Hepatocyte (in vitro differentiated cells): ENCODE measurements at regions not wholly inside any gene's neighbourhood (a gene's known extent, or its start where the extent isn't known, plus 50 kb on each side); places are given as distances from the start of the nearest gene placed in this dataset.
"Not testable (repeated sequence)": the region's sequence is repeated elsewhere in the genome, so short reads cannot be mapped to it uniquely, and the experiment has no call there.

Experiments used
- DNase-seq: peaks from one replicate; pipeline ENCODE4 v3.0.0-alpha.2; 2016; ENCODE audit warnings: low spot score
- H2AFZ ChIP-seq: fragments of 200-600 bp; sonication (generic); 2 replicates; pipeline ENCODE4 v1.6.0; 2016; ENCODE audit warnings: antibody characterized with exemption, mild to moderate bottlenecking
- H3K27ac ChIP-seq: fragments of 200-600 bp; sonication (generic); 2 replicates; pipeline ENCODE4 v1.5.1; 2016; ENCODE audit warnings: mild to moderate bottlenecking
- H3K27me3 ChIP-seq: fragments of 200-600 bp; sonication (generic); 2 replicates; pipeline ENCODE4 v1.6.1; 2016
- H3K36me3 ChIP-seq: fragments of 200-600 bp; sonication (generic); replicated peaks from 2 replicates; pipeline ENCODE4 v1.5.1; 2016; ENCODE audit warnings: low read depth; ENCODE audit not compliant: insufficient read depth
- H3K4me1 ChIP-seq: fragments of 200-600 bp; sonication (generic); 2 replicates; pipeline ENCODE4 v1.5.1; 2016; ENCODE audit warnings: mild to moderate bottlenecking, moderate library complexity; ENCODE audit not compliant: insufficient read depth
- H3K4me2 ChIP-seq: fragments of 200-600 bp; sonication (generic); 2 replicates; pipeline ENCODE4 v1.6.0; 2016
- H3K4me3 ChIP-seq: fragments of 200-600 bp; sonication (generic); 2 replicates; pipeline ENCODE4 v1.5.1; 2016; ENCODE audit warnings: mild to moderate bottlenecking
- H3K79me2 ChIP-seq: fragments of 200-600 bp; sonication (generic); 2 replicates; pipeline ENCODE4 v1.6.0; 2017; ENCODE audit warnings: mild to moderate bottlenecking
- H3K9me2 ChIP-seq: fragments of 200-600 bp; sonication (generic); replicated peaks from 2 replicates; pipeline ENCODE4 v1.6.0; 2017; ENCODE audit warnings: mild to moderate bottlenecking; ENCODE audit not compliant: insufficient read depth
- H3K9me3 ChIP-seq: fragments of 200-600 bp; sonication (generic); 2 replicates; pipeline ENCODE4 v1.5.1; 2016; ENCODE audit warnings: low read depth, mild to moderate bottlenecking
- H4K20me1 ChIP-seq: fragments of 200-600 bp; sonication (generic); 2 replicates; pipeline ENCODE4 v1.6.0; 2016; ENCODE audit warnings: mild to moderate bottlenecking; ENCODE audit not compliant: insufficient read depth, poor library complexity, severe bottlenecking
- EZH2 ChIP-seq: fragments of 200-600 bp; sonication (generic); IDR thresholded peaks from 2 replicates; pipeline ENCODE4 v1.6.1; 2016; ENCODE audit warnings: antibody characterized with exemption, mild to moderate bottlenecking, borderline replicate concordance
- EZH2phosphoT487 ChIP-seq: fragments of 200-600 bp; sonication (generic); IDR thresholded peaks from one replicate; pipeline ENCODE4 v1.6.1; 2018; ENCODE audit warnings: antibody characterized with exemption, mild to moderate bottlenecking, low read depth, moderate library complexity; ENCODE audit not compliant: unreplicated experiment, severe bottlenecking
- WGBS: methylation state at CpG from one replicate; pipeline ENCODE4 v1.1.6; 2016; ENCODE audit warnings: low lambda C conversion rate; ENCODE audit errors: missing lambda C conversion rate; 5-methylcytosine and 5-hydroxymethylcytosine counted together
- TF ChIP-seq, protein P1 (sequence below): fragments of 200-600 bp; sonication (generic); IDR thresholded peaks from 2 replicates; pipeline ENCODE4 v1.5.1; 2016; ENCODE audit warnings: antibody characterized with exemption, mild to moderate bottlenecking; ENCODE audit not compliant: poor library complexity

DNA sequence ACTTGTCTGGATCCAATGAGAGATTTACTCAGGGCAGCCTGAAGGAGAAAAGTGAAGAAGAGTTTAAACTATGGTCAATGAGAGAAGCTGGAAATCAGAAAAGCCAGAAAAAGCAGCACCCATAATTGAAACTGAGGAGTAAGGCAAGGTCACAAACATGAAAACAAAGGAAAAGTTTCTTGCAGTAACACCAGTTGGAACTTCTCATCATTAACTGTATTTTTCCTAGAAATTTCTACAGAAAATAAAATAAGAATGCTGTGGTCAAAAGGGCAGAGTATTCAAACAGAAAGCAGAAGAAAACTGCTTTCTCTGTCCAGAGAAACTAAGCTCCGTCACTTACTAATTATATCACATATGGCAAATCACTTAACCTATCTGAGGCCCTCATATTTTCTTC, 102.2 kb downstream of the OR13H1 start:
- no peaks in the 10 kb centered on the region for H3K9me2 ChIP-seq
- no peaks in the 10 kb centered on the region for H3K36me3 ChIP-seq
- no peaks in the 10 kb centered on the region for H3K9me3 ChIP-seq
- H3K79me2 ChIP-seq, result no peaks in the 10 kb centered on the region
- no peak for TF ChIP-seq EZH2
- TF ChIP-seq EZH2phosphoT487, result no peak
- TF ChIP-seq, protein P1, sequence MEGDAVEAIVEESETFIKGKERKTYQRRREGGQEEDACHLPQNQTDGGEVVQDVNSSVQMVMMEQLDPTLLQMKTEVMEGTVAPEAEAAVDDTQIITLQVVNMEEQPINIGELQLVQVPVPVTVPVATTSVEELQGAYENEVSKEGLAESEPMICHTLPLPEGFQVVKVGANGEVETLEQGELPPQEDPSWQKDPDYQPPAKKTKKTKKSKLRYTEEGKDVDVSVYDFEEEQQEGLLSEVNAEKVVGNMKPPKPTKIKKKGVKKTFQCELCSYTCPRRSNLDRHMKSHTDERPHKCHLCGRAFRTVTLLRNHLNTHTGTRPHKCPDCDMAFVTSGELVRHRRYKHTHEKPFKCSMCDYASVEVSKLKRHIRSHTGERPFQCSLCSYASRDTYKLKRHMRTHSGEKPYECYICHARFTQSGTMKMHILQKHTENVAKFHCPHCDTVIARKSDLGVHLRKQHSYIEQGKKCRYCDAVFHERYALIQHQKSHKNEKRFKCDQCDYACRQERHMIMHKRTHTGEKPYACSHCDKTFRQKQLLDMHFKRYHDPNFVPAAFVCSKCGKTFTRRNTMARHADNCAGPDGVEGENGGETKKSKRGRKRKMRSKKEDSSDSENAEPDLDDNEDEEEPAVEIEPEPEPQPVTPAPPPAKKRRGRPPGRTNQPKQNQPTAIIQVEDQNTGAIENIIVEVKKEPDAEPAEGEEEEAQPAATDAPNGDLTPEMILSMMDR, result no peak
- H3K27ac ChIP-seq, result no peak overlapping the region
- H4K20me1 ChIP-seq, result no peaks in the 10 kb centered on the region
- no peaks in the 10 kb centered on the region for H3K4me1 ChIP-seq
- no peak overlapping the region for H3K4me2 ChIP-seq
- WGBS, result 84% methylated on average over 1 of the region's 1 CpG
- H3K4me3 ChIP-seq, result no peak overlapping the region
- H2AFZ ChIP-seq, result no peak overlapping the region
- no peaks in the 10 kb centered on the region for H3K27me3 ChIP-seq
- DNase-seq, result no peak

DNA sequence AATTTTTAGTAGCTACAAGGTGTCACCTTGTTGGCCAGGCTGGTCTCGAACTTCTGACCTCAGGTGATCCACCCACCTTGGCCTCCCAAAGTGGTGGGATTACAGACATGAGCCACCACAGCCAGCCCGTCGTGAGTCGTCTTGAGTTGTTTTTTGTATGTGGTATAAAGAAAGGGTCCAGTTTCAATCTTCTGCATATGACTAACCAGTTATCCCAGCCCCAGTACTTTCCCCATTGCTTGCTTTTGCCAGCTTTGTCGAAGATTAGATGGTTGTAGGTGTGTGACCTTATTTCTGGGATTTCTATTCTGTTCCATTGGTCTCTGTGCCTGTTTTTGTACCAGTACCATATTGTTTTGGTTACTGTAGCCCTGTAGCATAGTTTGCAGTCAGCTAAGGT, 105.9 kb downstream of the OR13H1 start:
- Histone ChIP-seq H3K79me2 (no peaks in the 10 kb centered on the region), H3K27me3 (no peaks in the 10 kb centered on the region), H3K4me2 (no peak overlapping the region), H3K4me1 (no peaks in the 10 kb centered on the region), H3K27ac (no peak overlapping the region), H4K20me1 (no peaks in the 10 kb centered on the region), H3K36me3 (no peaks in the 10 kb centered on the region), H3K9me2 (no peaks in the 10 kb centered on the region), H3K4me3 (no peak overlapping the region), H3K9me3 (no peaks in the 10 kb centered on the region), H2AFZ (no peak overlapping the region)
- TF ChIP-seq EZH2 (no peak), EZH2phosphoT487 (no peak)
- TF ChIP-seq, protein P1, result no peak
- WGBS, result 74% methylated on average over 5 of the region's 5 CpGs
- DNase-seq, result no peak

DNA sequence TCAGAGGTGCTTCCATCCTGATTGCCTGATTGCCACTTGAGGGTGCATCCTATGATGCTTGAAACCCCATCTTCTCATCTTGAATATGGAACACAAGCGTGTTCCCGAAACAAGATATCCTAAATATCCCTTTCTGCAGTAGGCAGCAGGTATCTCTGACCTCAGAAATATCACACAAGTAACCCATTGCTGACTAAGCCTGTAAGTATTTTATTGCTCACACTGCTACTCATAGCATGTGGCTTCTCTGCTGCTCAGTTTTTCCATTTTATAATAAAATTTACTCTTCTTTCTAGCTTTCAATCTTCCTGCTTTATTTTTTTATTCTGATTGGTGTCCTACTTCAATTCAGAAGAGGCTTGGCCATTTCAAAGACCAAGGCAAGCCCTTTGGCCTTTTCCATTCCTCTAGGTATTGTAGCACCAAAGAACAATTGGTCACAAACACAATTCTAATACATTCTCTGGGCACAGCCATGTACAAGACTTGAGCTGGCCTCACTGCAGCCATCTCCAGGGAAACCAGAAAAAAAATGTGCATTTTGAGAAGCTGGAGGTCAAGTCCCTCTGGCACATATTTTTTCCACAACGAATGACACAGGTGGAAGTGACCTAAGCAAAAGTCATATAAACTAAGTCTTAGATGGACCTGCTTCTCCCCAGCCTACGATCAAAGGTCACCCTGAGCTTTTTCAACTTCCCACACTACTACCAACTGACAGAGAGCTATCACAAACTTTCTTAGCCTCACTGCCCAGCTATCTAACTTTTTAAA, 107.0 kb downstream of the OR13H1 start:
- Histone ChIP-seq H2AFZ (no peak overlapping the region), H3K4me1 (no peaks in the 10 kb centered on the region), H3K9me3 (no peaks in the 10 kb centered on the region), H3K27me3 (no peaks in the 10 kb centered on the region), H3K9me2 (no peaks in the 10 kb centered on the region), H4K20me1 (no peaks in the 10 kb centered on the region), H3K4me2 (no peak overlapping the region), H3K36me3 (no peaks in the 10 kb centered on the region), H3K79me2 (no peaks in the 10 kb centered on the region), H3K4me3 (no peak overlapping the region), H3K27ac (peak overlapping the region; percentile 73)
- 53% methylated on average over 4 of the region's 4 CpGs for WGBS
- DNase-seq, result no peak
- no peak for TF ChIP-seq EZH2phosphoT487
- TF ChIP-seq, protein P1, result no peak
- TF ChIP-seq EZH2, result no peak

DNA sequence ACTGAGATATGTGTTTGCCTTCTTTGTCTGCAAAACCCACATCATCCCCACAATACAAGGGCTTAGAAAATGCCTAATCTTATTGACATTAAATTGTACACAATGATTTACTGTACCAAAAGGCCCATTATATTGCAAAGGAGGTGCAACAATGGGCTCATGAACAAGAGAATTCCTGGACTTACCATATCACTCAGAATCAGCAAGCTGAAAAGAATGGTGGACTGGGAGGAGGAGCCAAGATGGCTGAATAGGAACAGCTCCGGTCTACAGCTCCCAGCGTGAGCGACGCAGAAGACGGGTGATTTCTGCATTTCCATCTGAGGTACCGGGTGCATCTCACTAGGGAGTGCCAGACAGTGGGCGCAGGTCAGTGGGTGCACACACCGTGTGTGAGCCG, 119.9 kb downstream of the OR13H1 start:
- 96% methylated on average over 9 of the region's 9 CpGs for WGBS
- H3K4me3 ChIP-seq, H3K27me3 ChIP-seq: not testable (repeated sequence)

More for the DNA sequence above, 119.9 kb downstream of the OR13H1 start:
- H2AFZ ChIP-seq, H3K4me2 ChIP-seq, H4K20me1 ChIP-seq, H3K27ac ChIP-seq, H3K9me3 ChIP-seq, H3K4me1 ChIP-seq, H3K79me2 ChIP-seq, H3K9me2 ChIP-seq, H3K36me3 ChIP-seq, DNase-seq: not testable (repeated sequence)
